Suprapubic skin (tissue), 4 donors: ENCODE measurements at regions not wholly inside any gene's neighbourhood (a gene's known extent, or its start where the extent isn't known, plus 50 kb on each side); places are given as distances from the start of the nearest gene placed in this dataset.

ENCODE experiments used
- CTCF ChIP-seq, 2 donors: fragments of 200-600 bp in 1 of 2; fragments of 450-650 bp in 1 of 2; sonication (generic) in 1 of 2; IDR thresholded peaks; one replicate each; pipeline ENCODE4 v1.5.1; 2016 to 2019; ENCODE audit warnings: antibody characterized with exemption in 2 of 2, mild to moderate bottlenecking in 1 of 2, moderate library complexity in 1 of 2
- POLR2A ChIP-seq, 2 donors: fragments of 450-650 bp; IDR thresholded peaks; one replicate each; pipeline ENCODE4 v1.6.1; 2017; ENCODE audit warnings: antibody characterized with exemption in 2 of 2, mild to moderate bottlenecking in 2 of 2, moderate library complexity in 2 of 2
- POLR2AphosphoS5 ChIP-seq, 3 donors: sonication (generic); formaldehyde crosslinking; IDR thresholded peaks; one replicate each; pipeline ENCODE4 v1.6.1; 2017; ENCODE audit warnings: antibody characterized with exemption in 3 of 3

GRCh38 chr22:34293324-34293723 lies 373.0 kb upstream of the LARGE1 start:
- no peak for TF ChIP-seq CTCF (IDR thresholded peaks at IDR 0.05)
- no peak for TF ChIP-seq POLR2AphosphoS5 (IDR thresholded peaks at IDR 0.05)
- TF ChIP-seq POLR2A (IDR thresholded peaks at IDR 0.05), result no peak
